NCI-H1694 (cell line): ENCODE measurements at regions not wholly inside any gene's neighbourhood (a gene's known extent, or its start where the extent isn't known, plus 50 kb on each side); places are given as distances from the start of the nearest gene placed in this dataset.

Experiments used
- DNase-seq: peaks from one replicate; lab custom pipeline; 2025; lab: John Stamatoyannopoulos, UW

DNA sequence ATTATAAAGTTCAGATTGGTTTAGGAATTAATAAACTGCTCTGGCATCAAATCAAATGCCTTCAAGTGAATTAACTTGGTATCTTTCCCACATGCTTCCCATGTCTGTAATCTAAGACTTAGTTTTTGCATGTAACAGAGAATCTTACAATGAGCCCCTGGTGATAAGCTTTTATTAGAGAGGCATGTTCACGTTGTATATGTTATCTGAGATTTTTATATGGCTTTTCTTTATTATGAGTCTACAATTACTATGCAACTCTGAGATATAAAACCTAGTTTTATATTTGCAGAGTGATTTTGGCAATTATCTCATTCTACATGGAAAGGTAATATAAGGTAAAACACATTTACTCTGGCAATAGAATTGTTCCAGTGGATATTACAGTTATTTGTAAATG lies 1578.4 kb upstream of the IGFBP7 start:
- no peak for DNase-seq

DNA sequence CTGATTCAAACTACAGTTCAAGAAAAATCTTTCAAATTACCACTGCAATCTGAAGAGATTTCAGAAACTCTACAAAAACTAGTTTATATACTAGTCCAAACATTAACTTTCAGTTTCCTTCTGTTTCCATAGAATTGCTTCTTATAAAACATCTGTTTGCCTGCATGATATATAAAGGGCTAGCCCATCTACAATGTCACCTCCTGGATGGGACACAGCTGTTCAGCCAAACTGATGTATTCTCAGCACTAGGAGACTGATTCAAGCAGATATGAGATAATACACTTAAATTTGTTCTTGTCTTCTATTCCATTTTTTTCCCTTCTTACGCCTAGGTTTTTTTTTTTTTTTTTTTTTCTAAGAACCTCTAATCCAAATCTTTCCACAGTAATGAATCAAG lies 1569.7 kb upstream of the IGFBP7 start:
- no peak for DNase-seq

DNA sequence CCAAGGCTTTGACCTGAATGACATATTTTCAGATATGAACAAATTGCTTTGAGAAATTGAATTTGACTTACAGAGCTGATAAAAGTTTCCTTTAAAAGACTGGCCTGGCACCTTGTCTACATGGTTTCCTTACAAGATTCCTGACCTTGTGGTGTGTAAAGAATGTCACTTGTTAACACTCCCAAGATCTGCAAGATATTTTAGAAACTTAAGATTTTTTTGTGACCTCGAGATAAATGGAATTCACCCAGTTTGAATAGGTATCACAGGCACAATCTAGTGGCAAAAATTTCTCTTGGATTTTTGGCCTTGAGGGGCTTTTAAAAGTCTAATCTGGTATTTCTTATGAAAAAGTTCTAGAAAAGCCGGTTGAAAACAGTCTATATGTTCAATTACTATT lies 1568.9 kb upstream of the IGFBP7 start:
- no peak for DNase-seq

DNA sequence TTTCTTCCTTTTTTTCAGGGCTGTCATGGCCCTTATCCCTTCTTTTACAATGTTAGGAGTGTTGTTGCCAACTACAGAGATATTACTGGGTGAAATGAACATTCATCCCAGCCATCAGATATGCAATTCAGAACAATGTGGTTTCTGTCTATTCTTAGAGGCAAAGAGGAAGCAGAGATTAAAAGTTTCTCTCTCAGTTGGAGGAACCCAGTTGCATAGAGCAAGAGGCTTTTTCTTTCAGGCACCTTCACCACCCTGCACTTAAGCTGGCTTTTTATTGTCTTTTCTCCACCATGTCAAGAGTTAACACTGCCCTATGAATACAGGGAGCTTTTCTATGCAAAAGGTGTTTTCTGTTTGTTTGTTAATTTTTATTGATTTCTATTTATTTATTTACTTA lies 1559.6 kb upstream of the IGFBP7 start:
- no peak for DNase-seq

DNA sequence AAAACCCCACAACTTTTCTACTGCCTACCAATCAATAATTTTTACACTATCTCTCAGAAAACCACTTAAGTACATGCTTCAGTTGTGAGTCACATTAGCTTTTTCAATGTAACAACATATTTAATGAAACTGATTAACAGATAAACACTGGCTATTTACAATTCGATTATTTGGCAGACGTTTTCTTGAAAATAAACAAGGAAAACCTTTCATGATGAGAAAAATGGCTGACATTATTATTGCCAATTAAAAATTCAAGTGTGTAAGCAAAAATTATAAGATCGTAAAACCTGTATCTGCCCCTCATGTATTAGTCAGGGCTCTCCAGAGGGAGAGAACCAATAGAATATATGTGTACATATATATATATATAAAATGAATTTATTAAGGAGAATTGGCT lies 1555.5 kb upstream of the IGFBP7 start:
- no peak for DNase-seq

DNA sequence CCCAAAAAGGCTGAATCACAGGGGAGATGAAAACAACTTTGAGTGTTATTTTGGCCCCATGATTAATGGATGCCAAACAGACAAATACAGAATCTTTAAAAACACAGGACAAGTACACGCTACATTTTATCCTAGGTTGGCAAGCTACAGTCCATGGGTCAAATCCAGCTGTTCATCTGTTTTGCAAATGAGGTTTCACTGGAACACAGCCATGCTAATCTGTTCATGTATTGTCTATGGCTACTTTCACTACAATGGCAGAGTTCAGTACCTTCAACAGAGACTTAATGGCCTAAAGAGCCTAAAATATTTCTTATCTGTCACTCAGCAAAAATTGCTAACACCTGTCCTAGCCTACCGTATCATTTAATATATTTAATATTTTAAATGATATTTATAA lies 1548.5 kb upstream of the IGFBP7 start:
- no peak for DNase-seq

DNA sequence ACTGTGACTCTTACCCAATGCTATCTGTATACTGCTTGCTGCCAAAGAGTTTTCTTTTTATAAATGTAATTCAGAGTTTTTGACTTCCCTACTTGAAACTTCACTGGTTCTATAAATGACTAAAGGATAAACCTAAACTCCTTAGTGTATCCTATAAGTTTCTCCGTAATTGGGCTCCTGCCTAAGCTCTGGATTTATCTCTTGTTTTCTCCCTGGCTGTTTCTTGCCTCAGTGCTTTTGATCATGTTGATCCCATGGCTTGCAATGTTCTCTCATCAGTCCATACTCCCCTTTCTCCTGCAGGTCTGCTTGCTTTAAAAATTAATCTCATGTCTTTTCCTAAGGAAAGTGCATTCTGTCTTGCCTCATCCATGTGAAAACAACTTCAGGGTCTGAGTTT lies 1543.1 kb upstream of the IGFBP7 start:
- no peak for DNase-seq

DNA sequence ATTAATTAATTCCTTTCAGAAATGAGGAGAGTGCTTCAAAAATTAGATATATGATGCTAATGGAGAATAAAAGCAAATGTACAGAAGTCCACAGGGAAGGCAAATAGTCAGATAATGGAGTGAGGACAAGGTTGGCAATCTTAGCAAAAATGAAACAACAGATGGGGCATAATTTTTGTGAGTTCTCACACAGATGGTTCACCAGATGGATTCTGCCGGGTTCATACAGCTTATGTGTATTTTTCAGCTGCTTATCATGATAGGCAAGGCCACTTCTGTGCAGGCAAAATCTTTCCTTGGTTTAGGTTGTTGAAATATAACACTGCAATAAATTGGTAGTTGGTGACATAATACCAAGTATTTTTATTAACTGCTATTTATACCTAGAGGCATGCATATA lies 1539.0 kb upstream of the IGFBP7 start:
- peak; percentile 91 for DNase-seq

DNA sequence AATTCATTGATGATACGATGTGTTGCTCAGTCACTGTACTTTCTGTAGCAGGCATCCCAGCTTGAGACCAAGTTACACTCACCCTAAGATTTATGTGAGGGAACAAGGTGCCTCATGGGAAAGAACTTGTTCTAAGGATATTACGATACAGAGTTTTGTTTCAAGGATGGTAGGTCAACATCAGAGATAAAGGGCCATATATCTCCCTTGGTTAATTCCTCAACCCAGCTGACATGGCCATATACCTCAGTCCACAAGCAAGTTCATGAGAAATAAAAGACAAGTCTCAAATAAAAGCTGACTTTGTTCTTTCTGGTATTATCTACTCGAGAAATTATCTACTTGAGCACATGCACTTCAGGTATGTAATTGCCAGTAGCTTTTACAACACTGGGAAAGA lies 1535.9 kb upstream of the IGFBP7 start:
- DNase-seq: no peak

DNA sequence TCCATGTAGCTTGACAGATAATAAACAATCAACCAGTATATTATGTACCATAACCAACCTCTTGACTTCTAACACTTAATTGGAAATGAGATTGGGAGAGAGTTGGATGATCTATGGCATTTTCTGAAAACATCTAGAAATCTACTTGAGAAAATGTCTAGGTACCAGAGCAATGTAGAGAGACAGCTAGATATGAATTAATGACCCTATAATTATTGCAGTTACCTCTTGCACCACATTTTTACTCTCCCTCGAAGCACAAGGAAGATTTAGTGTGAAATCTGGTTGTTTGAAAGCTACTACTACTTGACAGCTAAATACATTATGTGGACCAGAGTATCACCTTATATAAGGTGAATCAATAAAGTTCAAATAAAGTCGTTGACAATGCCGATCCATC lies 1534.4 kb upstream of the IGFBP7 start:
- no peak for DNase-seq

DNA sequence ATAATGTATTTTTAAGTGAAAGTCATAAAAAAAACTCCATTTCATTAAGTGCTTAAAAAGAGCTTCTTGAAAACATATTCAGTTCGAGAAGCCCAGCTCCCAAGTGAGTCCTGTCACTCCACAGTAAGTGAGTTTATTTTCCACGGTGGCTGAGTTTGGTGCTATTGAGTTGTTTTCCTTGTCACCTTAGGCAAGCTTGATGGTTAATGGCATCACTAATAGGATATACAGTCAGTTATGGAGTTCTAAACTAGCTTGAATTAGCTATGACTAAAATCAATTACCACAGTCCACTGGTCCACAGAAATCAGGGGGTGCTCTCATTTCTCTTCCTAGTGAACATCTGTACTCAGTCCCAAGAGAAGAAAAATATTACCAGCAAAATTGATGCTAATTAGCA lies 1526.2 kb upstream of the IGFBP7 start:
- no peak for DNase-seq

DNA sequence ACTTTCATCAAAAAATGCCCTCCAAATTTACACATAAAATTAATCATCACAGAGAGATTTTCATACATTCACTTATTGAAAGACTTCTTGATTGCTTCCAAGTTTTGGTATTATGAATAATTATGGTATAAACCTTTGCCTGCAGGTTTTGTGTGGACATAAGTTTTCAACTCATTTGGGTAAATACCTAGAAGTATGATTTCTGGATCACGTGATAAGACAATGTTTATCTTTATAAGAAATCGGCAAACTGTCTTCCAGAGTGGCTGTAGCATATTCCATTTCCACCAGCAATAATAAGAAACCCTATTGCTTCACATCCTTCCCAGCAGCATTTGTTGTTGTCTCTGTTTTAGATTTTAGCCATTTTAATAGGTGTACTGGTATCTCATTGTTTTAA lies 1507.0 kb upstream of the IGFBP7 start:
- no peak for DNase-seq

DNA sequence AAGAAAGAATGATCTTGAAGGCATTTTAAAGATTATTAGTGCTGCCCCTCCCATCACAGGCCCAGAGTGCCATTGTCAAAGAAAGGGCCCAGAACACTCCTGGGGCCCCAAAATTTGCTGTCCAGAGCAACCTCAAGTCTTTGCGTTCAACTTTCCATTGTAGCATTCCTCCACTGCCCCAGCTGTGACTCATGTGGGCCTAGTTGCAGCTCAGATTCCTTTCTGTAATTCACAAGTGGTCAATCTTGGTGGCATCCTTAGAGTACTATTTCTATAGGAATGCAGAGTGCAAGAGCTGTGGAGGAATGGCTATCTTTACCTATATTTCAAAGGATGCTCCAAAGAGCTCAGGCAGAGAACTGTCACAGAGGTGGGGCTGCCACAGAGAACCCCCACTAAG lies 1500.8 kb upstream of the IGFBP7 start:
- no peak for DNase-seq

DNA sequence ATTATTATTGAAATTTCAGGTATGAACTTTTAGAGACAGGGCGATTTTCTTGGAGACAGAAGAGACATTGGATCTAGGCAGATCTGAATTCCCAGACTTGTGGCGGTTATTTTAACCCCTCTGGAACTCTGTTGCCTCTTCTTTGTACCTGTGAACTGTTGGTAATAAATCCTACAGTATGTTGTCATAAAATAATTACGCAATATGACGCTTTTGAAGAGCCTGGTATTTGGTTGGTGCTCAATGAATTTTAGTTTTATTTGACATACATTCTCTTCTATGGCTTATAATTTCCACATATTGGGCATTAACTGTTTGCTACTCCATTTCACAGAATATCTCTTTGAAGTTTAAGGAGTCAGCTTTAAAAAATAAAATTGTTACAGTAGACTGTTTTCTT lies 1496.1 kb upstream of the IGFBP7 start:
- DNase-seq: no peak

DNA sequence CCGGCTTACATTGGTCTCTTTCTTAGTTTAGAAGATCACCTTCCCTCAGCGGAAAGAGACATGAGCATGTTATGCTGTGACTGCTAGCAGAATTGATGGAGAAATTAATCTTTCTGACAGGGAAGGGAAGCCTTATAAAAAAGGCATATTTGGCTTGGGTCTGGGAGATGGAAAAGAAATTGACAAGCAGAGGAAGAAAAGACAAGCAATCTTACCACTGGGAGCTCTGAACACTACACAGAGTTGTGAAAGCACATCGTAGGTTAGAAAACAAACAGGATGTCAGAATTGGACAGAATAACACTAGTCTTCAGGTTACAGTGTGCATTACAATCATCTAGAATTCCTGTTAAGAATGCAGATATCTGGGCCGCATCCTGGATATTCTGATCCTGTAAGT lies 1493.8 kb upstream of the IGFBP7 start:
- DNase-seq: no peak

DNA sequence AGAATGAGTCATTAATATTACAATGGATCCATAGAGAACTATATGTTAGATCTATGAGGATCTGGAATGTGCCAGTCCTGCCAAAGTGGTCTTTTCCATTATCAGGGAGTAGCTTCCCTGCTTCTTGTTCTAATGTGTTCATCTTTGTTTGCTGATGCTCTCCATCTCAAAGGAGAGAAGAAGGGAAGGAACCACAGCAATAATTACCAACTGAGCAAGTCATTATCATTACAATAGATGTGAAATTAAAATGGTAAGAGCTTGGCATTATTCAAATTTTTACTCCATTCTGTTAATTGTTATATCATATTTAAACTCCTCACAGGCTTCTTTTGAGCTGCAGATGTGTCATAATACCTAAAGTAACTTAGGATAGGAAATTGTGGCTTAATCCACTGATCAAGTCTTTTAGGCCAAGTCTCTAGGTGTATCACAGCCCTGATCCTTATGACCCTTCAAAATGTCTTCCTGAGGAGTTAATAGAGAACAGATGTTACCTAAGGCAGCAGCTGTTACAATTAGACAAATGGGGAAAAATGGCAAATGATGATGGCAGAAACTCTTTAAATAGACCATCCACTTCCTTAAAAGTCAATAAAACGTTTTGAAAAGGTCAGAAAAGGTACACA lies 1492.7 kb upstream of the IGFBP7 start:
- no peak for DNase-seq

DNA sequence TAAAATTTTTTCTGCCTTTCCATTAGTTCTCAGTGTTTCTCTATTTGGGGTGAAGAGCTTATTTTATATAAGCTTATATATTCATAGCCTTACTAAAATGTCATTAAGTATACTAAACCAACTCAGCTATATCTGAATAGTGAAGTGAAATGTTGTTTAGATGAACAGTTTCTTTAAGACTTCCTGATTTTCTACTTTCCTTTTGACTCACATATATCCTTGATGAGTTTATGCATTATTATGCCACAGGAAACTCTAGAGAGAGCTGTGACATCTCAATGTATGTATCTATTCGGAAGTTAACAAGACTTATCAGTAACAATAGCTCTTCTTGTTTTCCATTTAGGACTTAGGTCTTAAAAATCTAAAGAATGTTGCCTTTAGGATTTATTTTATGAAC lies 1491.8 kb upstream of the IGFBP7 start:
- no peak for DNase-seq

DNA sequence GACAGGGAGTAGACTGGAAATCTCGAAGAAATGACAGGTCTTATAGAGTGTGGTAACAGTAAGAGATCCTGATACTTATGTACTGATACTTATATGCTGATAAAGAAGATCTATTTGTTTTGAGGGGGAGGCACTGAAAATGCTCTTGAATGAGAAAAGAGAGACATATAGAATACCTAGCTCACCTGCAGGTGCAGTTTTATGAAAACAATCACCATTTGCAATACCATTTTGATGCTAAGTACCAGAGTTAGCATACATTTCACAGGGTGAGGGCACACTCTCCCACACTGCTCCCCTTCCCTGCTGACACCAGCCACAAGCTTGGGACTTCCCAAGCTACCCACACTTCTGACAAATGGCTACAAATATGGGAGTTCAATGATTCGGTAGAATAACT lies 1490.1 kb upstream of the IGFBP7 start:
- no peak for DNase-seq

DNA sequence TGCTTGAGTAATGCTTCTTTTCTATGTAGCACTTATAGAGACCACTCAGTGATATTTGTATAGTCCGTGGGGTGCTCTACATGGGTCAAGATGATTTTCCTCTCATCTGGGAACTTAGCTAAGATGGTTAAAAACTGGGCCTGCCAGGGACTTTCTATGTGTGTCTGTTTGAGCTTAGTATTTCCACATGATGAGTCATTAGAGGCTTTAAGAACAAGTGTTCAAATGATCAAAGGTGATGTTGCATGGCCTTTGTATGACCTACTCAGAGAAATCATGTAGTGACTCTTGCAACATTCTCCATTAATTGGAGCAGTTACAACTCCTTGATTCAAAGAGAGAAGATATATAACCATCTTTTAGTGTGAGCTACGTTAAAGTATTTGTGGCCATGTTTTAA lies 1480.5 kb upstream of the IGFBP7 start:
- no peak for DNase-seq

DNA sequence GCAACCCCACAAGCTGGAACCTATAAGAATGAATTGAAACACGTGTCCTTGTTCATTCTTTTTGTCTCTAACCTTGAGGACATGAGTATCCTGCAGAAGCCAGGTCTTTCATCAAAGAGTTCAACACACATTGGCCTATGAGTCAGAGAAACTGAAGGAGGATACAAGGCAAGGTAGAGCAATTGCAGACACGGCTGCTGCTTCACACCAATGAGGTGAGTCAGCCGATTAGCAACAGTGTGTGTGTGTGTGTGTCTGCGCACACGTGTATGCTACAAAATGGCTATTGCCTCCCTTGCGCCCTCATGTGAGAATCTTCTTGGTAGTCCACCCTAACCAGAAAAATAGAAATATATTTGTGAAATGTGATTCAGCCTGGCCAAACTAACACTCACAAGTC lies 1477.7 kb upstream of the IGFBP7 start:
- no peak for DNase-seq

DNA sequence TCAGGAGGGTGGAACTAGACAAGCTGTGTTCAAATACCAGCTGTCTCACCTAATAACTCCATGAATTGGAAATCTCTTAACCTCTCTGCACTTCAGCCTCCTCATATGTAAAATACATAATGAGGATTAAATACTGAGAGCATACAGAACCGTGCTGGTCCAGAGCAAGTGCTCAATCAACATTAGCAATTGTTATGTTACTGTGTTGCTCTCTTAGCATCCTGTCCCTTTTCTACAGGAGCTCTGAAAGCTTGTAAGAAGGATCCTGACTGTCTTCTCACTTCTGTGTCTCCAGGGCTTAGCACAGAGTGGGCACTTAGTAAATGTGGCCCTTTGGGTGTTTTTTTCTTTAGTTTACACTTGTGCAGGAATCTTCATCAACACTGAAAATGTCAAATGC lies 1456.1 kb upstream of the IGFBP7 start:
- no peak for DNase-seq

DNA sequence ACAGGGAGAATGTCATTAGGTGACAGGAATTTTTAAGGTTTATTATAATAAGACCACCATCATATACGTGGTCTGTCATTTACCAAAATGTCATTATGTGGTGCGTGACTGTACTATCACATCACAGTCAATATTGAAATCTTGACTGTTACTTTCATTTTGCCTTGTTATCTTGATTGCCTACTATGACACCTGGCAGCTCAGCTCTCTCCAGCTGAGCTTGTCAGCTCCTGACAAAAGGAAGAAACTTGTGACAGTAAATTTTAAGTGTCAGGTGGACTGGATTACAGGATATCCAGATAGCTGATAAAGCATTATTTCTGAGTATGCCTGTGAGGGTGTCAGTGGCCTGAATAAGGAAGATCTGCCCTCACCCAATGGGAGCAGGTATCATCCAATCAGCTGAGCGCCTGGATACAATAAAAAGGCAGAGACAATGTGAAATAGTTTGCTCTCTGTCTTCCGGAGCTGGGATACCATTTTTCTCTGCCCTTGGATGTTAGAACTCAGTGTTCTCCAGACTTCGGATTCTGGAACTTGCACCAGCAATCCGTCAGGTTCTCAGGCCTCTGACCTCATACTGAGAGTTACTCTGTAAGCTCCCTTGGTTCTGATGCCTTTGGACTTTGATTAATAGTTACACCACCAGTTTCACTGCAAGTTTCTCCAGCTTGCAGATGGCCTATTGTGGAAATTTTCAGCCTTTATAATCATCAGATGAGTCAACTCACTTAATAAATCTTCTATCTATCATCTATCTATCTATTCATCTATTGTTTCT lies 1454.7 kb upstream of the IGFBP7 start:
- DNase-seq: no peak

DNA sequence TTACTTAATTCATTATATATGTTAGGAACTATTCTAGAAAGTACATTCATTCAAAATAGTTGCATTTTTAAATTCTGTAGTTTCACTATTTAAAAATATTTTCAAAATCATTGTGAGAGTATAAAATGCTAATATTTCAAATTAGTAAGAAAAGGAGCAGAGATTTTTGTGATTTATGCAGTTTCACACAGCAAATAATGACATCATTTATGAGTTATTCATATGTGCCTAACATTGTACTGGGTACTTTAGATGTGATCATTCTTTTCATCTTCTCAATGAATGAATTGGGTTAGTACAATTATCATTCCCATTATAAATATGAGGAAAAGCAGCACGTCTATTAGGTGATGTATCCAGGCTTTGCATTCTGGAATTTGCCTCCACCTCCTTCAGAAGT lies 1451.0 kb upstream of the IGFBP7 start:
- DNase-seq: no peak

DNA sequence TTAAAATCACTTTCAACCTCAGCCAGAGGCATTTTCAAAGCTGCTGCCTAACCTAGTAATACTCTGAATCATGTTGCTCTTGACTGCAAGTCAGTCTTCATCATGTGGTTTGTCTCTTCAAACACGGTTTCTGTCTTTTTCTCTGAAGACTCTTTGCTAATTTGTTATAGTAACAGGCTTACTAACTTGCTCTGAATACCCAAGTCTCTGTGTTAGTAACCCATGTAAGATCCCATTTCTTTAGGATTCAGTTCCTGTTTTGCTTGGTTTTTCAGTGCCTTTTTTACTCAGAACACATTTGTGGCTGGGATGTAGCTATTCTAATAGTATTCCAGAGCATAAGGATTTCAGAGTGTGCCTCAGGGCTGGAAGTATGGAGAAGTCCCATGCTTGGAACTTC lies 1450.6 kb upstream of the IGFBP7 start:
- DNase-seq: no peak
